H1 (cell line): ENCODE measurements at regions not wholly inside any gene's neighbourhood (a gene's known extent, or its start where the extent isn't known, plus 50 kb on each side); places are given as distances from the start of the nearest gene placed in this dataset.

Experiments used
- CTCF ChIA-PET: fragments of 300-600 bp; sonication (Branson Sonifier 250); formaldehyde crosslinking; loops from one replicate; lab custom pipeline; 2021; ENCODE audit not compliant: partially characterized antibody; lab: Charles Lee
- POLR2A ChIA-PET: fragments of 300-600 bp; sonication (Branson Sonifier 250); formaldehyde crosslinking; loops from one replicate; lab custom pipeline; 2021; ENCODE audit warnings: inconsistent platforms; ENCODE audit not compliant: partially characterized antibody; lab: Charles Lee
- DNase-seq, 2 experiments: peaks; one replicate each; pipeline versions ENCODE4 v3.0.0 to v3.0.0-alpha.2; 2010 to 2022; ENCODE audit warnings: low spot score in 2 of 2, low read depth in 1 of 2, mixed read lengths in 1 of 2
- FAIRE-seq: peaks from 2 replicates; lab custom pipeline; 2011; peaks lifted over from hg19 to GRCh38; lab: Jason Lieb, UNC
- H2AFZ ChIP-seq: 2 replicates; pipeline ENCODE4 v1.8.1; 2012; ENCODE audit warnings: low read length, inconsistent platforms
- H2AK5ac ChIP-seq: 2 replicates; pipeline ENCODE4 v1.6.1; 2013; ENCODE audit warnings: low read depth, low read length
- H2BK120ac ChIP-seq: replicated peaks from 2 replicates; pipeline ENCODE3; 2013; ENCODE audit warnings: low read depth, low read length, inconsistent platforms
- H2BK12ac ChIP-seq: 2 replicates; pipeline ENCODE4 v1.6.1; 2013; ENCODE audit warnings: low read depth, low read length
- H2BK15ac ChIP-seq: 2 replicates; pipeline ENCODE4 v1.6.1; 2013; ENCODE audit warnings: low read length
- H2BK20ac ChIP-seq: 2 replicates; pipeline ENCODE4 v1.6.1; 2013; ENCODE audit warnings: low read length
- H2BK5ac ChIP-seq: 2 replicates; pipeline ENCODE4 v1.6.1; 2013; ENCODE audit warnings: low read depth, low read length
- H3K14ac ChIP-seq: 2 replicates; pipeline ENCODE4 v1.6.1; 2013; ENCODE audit warnings: inconsistent platforms; ENCODE audit not compliant: insufficient read length
- H3K18ac ChIP-seq: 2 replicates; pipeline ENCODE4 v1.6.1; 2013; ENCODE audit warnings: low read length; ENCODE audit errors: extremely low read depth
- H3K23ac ChIP-seq: 2 replicates; pipeline ENCODE4 v1.6.1; 2013; ENCODE audit warnings: inconsistent platforms; ENCODE audit not compliant: insufficient read length
- H3K23me2 ChIP-seq: 2 replicates; pipeline ENCODE4 v1.6.1; 2013; ENCODE audit warnings: low read depth, low read length
- H3K27ac ChIP-seq: 2 replicates; pipeline ENCODE4 v1.6.1; 2011; ENCODE audit warnings: low read depth, low read length, inconsistent platforms
- H3K27me3 ChIP-seq, 4 experiments: replicated peaks in 1 of 4; 1 replicate in 1 of 4; 2 replicates in 3 of 4; pipeline versions ENCODE4 v1.6.1 to v1.8.1; 2011 to 2013; ENCODE audit warnings: low read length in 3 of 4, mild to moderate bottlenecking in 3 of 4, inconsistent platforms in 2 of 4, mixed read lengths in 2 of 4, moderate library complexity in 1 of 4; ENCODE audit not compliant: control insufficient read depth in 3 of 4, insufficient read depth in 3 of 4; ENCODE audit errors: extremely low read depth in 1 of 4
- H3K36me3 ChIP-seq, 4 experiments: 2 replicates each; pipeline versions ENCODE4 v1.6.1 to v1.8.1; 2011 to 2013; ENCODE audit warnings: mild to moderate bottlenecking in 4 of 4, low read length in 3 of 4, moderate library complexity in 2 of 4, control low read depth in 1 of 4, inconsistent platforms in 1 of 4; ENCODE audit not compliant: insufficient read depth in 4 of 4, control insufficient read depth in 2 of 4
- H3K4ac ChIP-seq: replicated peaks from 2 replicates; pipeline ENCODE3; 2013; ENCODE audit warnings: low read length, low read depth, mixed read lengths, inconsistent platforms; ENCODE audit not compliant: insufficient read length
- H3K4me1 ChIP-seq, 4 experiments: replicated peaks in 1 of 4; 1 replicate in 1 of 4; 2 replicates in 3 of 4; pipeline versions ENCODE4 v1.6.1 to v1.8.1; 2011 to 2013; ENCODE audit warnings: low read length in 3 of 4, inconsistent platforms in 2 of 4, mixed read lengths in 1 of 4; ENCODE audit not compliant: insufficient read depth in 4 of 4, control insufficient read depth in 3 of 4
- H3K4me2 ChIP-seq, 2 experiments: 2 replicates each; pipeline versions ENCODE4 v1.6.1 to v1.8.1; 2011 to 2013; ENCODE audit warnings: low read depth in 2 of 2, low read length in 2 of 2, control low read depth in 1 of 2, inconsistent platforms in 1 of 2, mild to moderate bottlenecking in 1 of 2; ENCODE audit not compliant: insufficient read depth in 1 of 2
- H3K4me3 ChIP-seq, 4 experiments: fragments of 200-600, 300-600 bp in 1 of 4; sonication (generic), shearing (Covaris generic), sonication (Bioruptor Twin) in 1 of 4; 2 replicates each; pipeline versions ENCODE4 v1.5.1 to v1.8.1; 2011 to 2016; ENCODE audit warnings: low read length in 4 of 4, low read depth in 3 of 4, control low read depth in 2 of 4, inconsistent platforms in 2 of 4, mild to moderate bottlenecking in 2 of 4, mixed read lengths in 1 of 4, moderate library complexity in 1 of 4; ENCODE audit not compliant: insufficient read depth in 2 of 4; ENCODE audit errors: extremely low read depth in 1 of 4
- H3K56ac ChIP-seq: replicated peaks from 2 replicates; pipeline ENCODE3; 2013; ENCODE audit warnings: low read depth, mild to moderate bottlenecking, mixed read lengths, low read length, inconsistent platforms; ENCODE audit not compliant: insufficient read length
- H3K79me1 ChIP-seq: 2 replicates; pipeline ENCODE4 v1.6.1; 2013; ENCODE audit warnings: low read depth, low read length, control low read depth
- H3K79me2 ChIP-seq, 2 experiments: 2 replicates each; pipeline versions ENCODE4 v1.6.1 to v1.8.1; 2012 to 2013; ENCODE audit warnings: low read length in 2 of 2, mild to moderate bottlenecking in 2 of 2, inconsistent platforms in 1 of 2; ENCODE audit not compliant: insufficient read depth in 2 of 2, control insufficient read depth in 1 of 2
- H3K9ac ChIP-seq, 4 experiments: replicated peaks in 1 of 4; 1 replicate in 1 of 4; 2 replicates in 3 of 4; pipeline versions ENCODE4 v1.6.1 to v1.8.1; 2011 to 2013; ENCODE audit warnings: low read depth in 3 of 4, low read length in 3 of 4, control low read depth in 2 of 4, mild to moderate bottlenecking in 2 of 4, moderate library complexity in 2 of 4, inconsistent platforms in 1 of 4; ENCODE audit errors: extremely low read depth in 1 of 4
- H3K9me3 ChIP-seq, 2 experiments: 2 replicates each; pipeline versions ENCODE4 v1.6.1 to v1.8.1; 2012 to 2013; ENCODE audit warnings: mild to moderate bottlenecking in 2 of 2, moderate library complexity in 2 of 2, control low read depth in 1 of 2, inconsistent platforms in 1 of 2, low read depth in 1 of 2, low read length in 1 of 2, mixed read lengths in 1 of 2; ENCODE audit not compliant: insufficient read depth in 2 of 2
- H4K20me1 ChIP-seq, 2 experiments: replicated peaks in 1 of 2; 2 replicates each; pipeline versions ENCODE3 to v1.8.1; 2011 to 2013; ENCODE audit warnings: inconsistent platforms in 2 of 2, low read length in 2 of 2, mild to moderate bottlenecking in 1 of 2; ENCODE audit not compliant: insufficient read depth in 2 of 2, control insufficient read depth in 1 of 2
- H4K5ac ChIP-seq: 2 replicates; pipeline ENCODE4 v1.6.1; 2013; ENCODE audit warnings: low read length, low read depth, mixed read lengths, inconsistent platforms; ENCODE audit not compliant: insufficient read length
- H4K8ac ChIP-seq: 2 replicates; pipeline ENCODE4 v1.8.0; 2013; ENCODE audit warnings: mild to moderate bottlenecking, moderate library complexity, low read length, inconsistent platforms; ENCODE audit not compliant: insufficient read depth; ENCODE audit errors: extremely low read depth
- H4K91ac ChIP-seq: replicated peaks from 2 replicates; pipeline ENCODE3; 2013; ENCODE audit warnings: low read length, mixed read lengths, inconsistent platforms; ENCODE audit not compliant: insufficient read length
- ATF3 ChIP-seq: IDR thresholded peaks from 2 replicates; pipeline ENCODE4 v1.6.1; 2011; ENCODE audit warnings: low read depth, mild to moderate bottlenecking, low read length; ENCODE audit not compliant: insufficient read depth
- EZH2 ChIP-seq: fragments of 200-600 bp; sonication (generic); IDR thresholded peaks from 2 replicates; pipeline ENCODE4 v1.7.1; 2012; ENCODE audit warnings: low read depth, mild to moderate bottlenecking, moderate library complexity, low read length, inconsistent platforms; ENCODE audit not compliant: severe bottlenecking
- JUN ChIP-seq: IDR thresholded peaks from 2 replicates; pipeline ENCODE4 v1.6.1; 2011; ENCODE audit warnings: low read depth, mild to moderate bottlenecking, improper control_type of control experiment, low read length
- JUND ChIP-seq: IDR thresholded peaks from 2 replicates; pipeline ENCODE4 v1.6.1; 2011; ENCODE audit warnings: mild to moderate bottlenecking, improper control_type of control experiment, low read length
- KDM5A ChIP-seq: fragments of 200-600 bp; IDR thresholded peaks from 2 replicates; pipeline ENCODE4 v1.7.1; 2012; ENCODE audit warnings: mild to moderate bottlenecking, low read length, inconsistent platforms, mixed read lengths
- MAX ChIP-seq: IDR thresholded peaks from 2 replicates; pipeline ENCODE4 v1.6.1; 2012; ENCODE audit warnings: inconsistent platforms
- RBBP5 ChIP-seq: IDR thresholded peaks from 2 replicates; pipeline ENCODE4 v1.7.1; 2012; ENCODE audit warnings: low read depth, mild to moderate bottlenecking, inconsistent platforms, low read length, moderate library complexity, borderline replicate concordance
- SIN3A ChIP-seq, 2 experiments: IDR thresholded peaks in 1 of 2; conservative IDR thresholded peaks in 1 of 2; 2 replicates each; pipeline ENCODE4 v1.6.1; 2011 to 2012; ENCODE audit warnings: low read length in 2 of 2, improper control_type of control experiment in 1 of 2, low read depth in 1 of 2, mild to moderate bottlenecking in 1 of 2
- SIX5 ChIP-seq: IDR thresholded peaks from 2 replicates; pipeline ENCODE4 v1.6.1; 2011; ENCODE audit warnings: mild to moderate bottlenecking, low read depth, low read length
- TAF7 ChIP-seq: optimal IDR thresholded peaks from 2 replicates; pipeline ENCODE3; 2011; ENCODE audit warnings: low read depth, mild to moderate bottlenecking, inconsistent platforms, low read length, moderate library complexity, borderline replicate concordance
- TBP ChIP-seq: IDR thresholded peaks from 2 replicates; pipeline ENCODE4 v1.6.1; 2011; ENCODE audit warnings: low read depth, low read length, improper control_type of control experiment
- YY1 ChIP-seq: IDR thresholded peaks from 2 replicates; pipeline ENCODE4 v1.6.1; 2011; ENCODE audit warnings: low read depth, mild to moderate bottlenecking, low read length
- WGBS, 2 experiments: shearing (Covaris generic) in 1 of 2; methylation state at CpG; one replicate each; pipeline versions ENCODE4 v1.1.6 to v1.1.7; 2013 to 2015; ENCODE audit warnings: low lambda C conversion rate in 2 of 2, mixed read lengths in 2 of 2, inconsistent platforms in 1 of 2, low coverage in 1 of 2, missing lambda C conversion rate in 1 of 2; ENCODE audit not compliant: insufficient replicate concordance in 2 of 2, insufficient coverage in 1 of 2, insufficient read length in 1 of 2; ENCODE audit errors: extremely low coverage in 1 of 2, missing lambda C conversion rate in 1 of 2; 5-methylcytosine and 5-hydroxymethylcytosine counted together

- Histone ChIP-seq H3K4me2 (no peak overlapping the region), H4K20me1 (no peaks in the 10 kb centered on the region), H3K79me2 (no peaks in the 10 kb centered on the region), H2BK12ac (no peak overlapping the region), H3K14ac (no peak overlapping the region), H3K23me2 (no peaks in the 10 kb centered on the region; the same call in 1 of the 2 replicates), H2BK5ac (no peak overlapping the region), H3K56ac (no peak overlapping the region), H3K27me3 (no peaks in the 10 kb centered on the region), H3K9me3 (peaks cover 0 to 2% of the 10 kb centered on the region in 2 experiments; a peak in 1 of 4 replicates), H2BK15ac (no peak overlapping the region), H2BK20ac (no peak overlapping the region), H3K27ac (no peak overlapping the region), H2BK120ac (no peak overlapping the region), H3K4me1 (no peaks in the 10 kb centered on the region), H3K18ac (no peak overlapping the region), H3K4me3 (no peak overlapping the region), H4K8ac (no peak overlapping the region), H3K79me1 (no peaks in the 10 kb centered on the region), H3K23ac (no peak overlapping the region), H3K36me3 (no peaks in the 10 kb centered on the region), H4K91ac (no peak overlapping the region), H3K9ac (no peak overlapping the region), H3K4ac (no peak overlapping the region), H4K5ac (no peak overlapping the region), H2AK5ac (no peak overlapping the region), H2AFZ (no peak overlapping the region)
- CTCF ChIA-PET, result interaction anchor here (0.6 kb wide), 1 partner anchor 261 kb away, joined by 3 read pairs; no protein-coding TSS in a partner anchor
- POLR2A ChIA-PET, result no interaction called here
- 83% methylated on average over 9 of the region's 9 CpGs; no CpG with 5 or more reads in 1 of the 2 experiments for WGBS, 2 experiments
- FAIRE-seq (no peak), DNase-seq (no peak)
- TF ChIP-seq TAF7 (no peak), TBP (no peak), YY1 (no peak), SIX5 (no peak), JUND (no peak), MAX (no peak), RBBP5 (no peak), JUN (no peak), ATF3 (no peak), KDM5A (no peak), EZH2 (no peak), SIN3A (conservative IDR thresholded peaks at IDR 0.05 in 1 of 2, IDR thresholded peaks at IDR 0.05 in 1 of 2; ENCODE audit: low read depth in 1 of 2, low read length in 2 of 2) (no peak)
Observed at GRCh38 chr7:106493041-106493731, 167.8 kb downstream of the CCDC71L start.
